ENCODE measurements at regions not wholly inside any gene's neighbourhood (a gene's known extent, or its start where the extent isn't known, plus 50 kb on each side); places are given as distances from the start of the nearest gene placed in this dataset.

- TF ChIP-seq CTCF (IDR thresholded peaks at IDR 0.05; ENCODE audit: low read depth, low read length, missing input control) (no peak), RAD21 (IDR thresholded peaks at IDR 0.05) (no peak), REST (IDR thresholded peaks at IDR 0.05) (no peak)
These were observed 411.0 kb downstream of the MAT2B start for GRCh38 chr5:163916376-163916775.

Measured in liver (tissue), 3 donors.